Astrocyte (in vitro differentiated cells and primary cell): ENCODE measurements at regions not wholly inside any gene's neighbourhood (a gene's known extent, or its start where the extent isn't known, plus 50 kb on each side); places are given as distances from the start of the nearest gene placed in this dataset.
A peak's percentile ranks its signal among the peaks of the same experiment; 100 is the strongest.

Experiments used
- DNase-seq: peaks from one replicate; pipeline ENCODE4 v3.0.0-alpha.2; 2010; ENCODE audit warnings: low read depth
- FAIRE-seq: peaks from 2 replicates; lab custom pipeline; 2011; peaks lifted over from hg19 to GRCh38; lab: Jason Lieb, UNC
- H2AFZ ChIP-seq: 2 replicates; pipeline ENCODE4 v1.6.0; 2012; ENCODE audit warnings: low read depth, low read length, inconsistent platforms
- H3K27ac ChIP-seq: 2 replicates; pipeline ENCODE4 v1.5.1; 2011; ENCODE audit warnings: low read depth, low read length, inconsistent platforms
- H3K27me3 ChIP-seq: 2 replicates; pipeline ENCODE4 v1.6.0; 2011; ENCODE audit warnings: low read length, inconsistent platforms; ENCODE audit not compliant: insufficient read depth
- H3K36me3 ChIP-seq: 2 replicates; pipeline ENCODE4 v1.5.1; 2011; ENCODE audit warnings: low read length, inconsistent platforms; ENCODE audit not compliant: insufficient read depth
- H3K4me1 ChIP-seq: 2 replicates; pipeline ENCODE4 v1.5.1; 2011; ENCODE audit warnings: low read length, inconsistent platforms; ENCODE audit not compliant: insufficient read depth
- H3K4me2 ChIP-seq: 2 replicates; pipeline ENCODE4 v1.6.0; 2012; ENCODE audit warnings: low read length, inconsistent platforms
- H3K4me3 ChIP-seq: 2 replicates; pipeline ENCODE4 v1.5.1; 2011; ENCODE audit warnings: low read depth, mild to moderate bottlenecking, low read length, inconsistent platforms; ENCODE audit not compliant: insufficient read depth
- H3K79me2 ChIP-seq: 2 replicates; pipeline ENCODE4 v1.6.0; 2012; ENCODE audit warnings: mild to moderate bottlenecking, low read length, inconsistent platforms; ENCODE audit not compliant: insufficient read depth
- H3K9ac ChIP-seq: 2 replicates; pipeline ENCODE4 v1.6.0; 2012; ENCODE audit warnings: mild to moderate bottlenecking, low read length, inconsistent platforms
- H3K9me3 ChIP-seq: 2 replicates; pipeline ENCODE4 v1.5.1; 2012; ENCODE audit warnings: low read depth, mild to moderate bottlenecking, low read length, inconsistent platforms; ENCODE audit not compliant: insufficient read depth
- H4K20me1 ChIP-seq: 2 replicates; pipeline ENCODE4 v1.6.0; 2012; ENCODE audit warnings: low read length, inconsistent platforms; ENCODE audit not compliant: insufficient read depth
- H3K27ac Mint-ChIP-seq: one replicate; pipeline ENCODE4 v1.8.0; 2021; ENCODE audit warnings: mild to moderate bottlenecking, mixed read lengths; ENCODE audit not compliant: unreplicated experiment
- H3K27me3 Mint-ChIP-seq: one replicate; pipeline ENCODE4 v1.8.0; 2021; ENCODE audit warnings: low read depth, mixed read lengths; ENCODE audit not compliant: unreplicated experiment
- H3K36me3 Mint-ChIP-seq: one replicate; pipeline ENCODE4 v1.8.0; 2021; ENCODE audit warnings: low read depth, mixed read lengths; ENCODE audit not compliant: unreplicated experiment
- H3K4me1 Mint-ChIP-seq: one replicate; pipeline ENCODE4 v1.8.0; 2021; ENCODE audit warnings: low read depth, mixed read lengths; ENCODE audit not compliant: unreplicated experiment
- H3K4me3 Mint-ChIP-seq: one replicate; pipeline ENCODE4 v1.8.0; 2021; ENCODE audit warnings: mild to moderate bottlenecking, moderate library complexity, mixed read lengths; ENCODE audit not compliant: unreplicated experiment
- H3K9me3 Mint-ChIP-seq: one replicate; pipeline ENCODE4 v1.8.0; 2021; ENCODE audit warnings: mild to moderate bottlenecking, mixed read lengths; ENCODE audit not compliant: unreplicated experiment
- EZH2 ChIP-seq: IDR thresholded peaks from 2 replicates; pipeline ENCODE4 v1.6.1; 2012; ENCODE audit warnings: mild to moderate bottlenecking, low read length, inconsistent platforms; ENCODE audit not compliant: insufficient read depth
- TF ChIP-seq, protein P1 (sequence below): IDR thresholded peaks from 2 replicates; pipeline ENCODE4 v1.5.1; 2011; ENCODE audit warnings: low read depth, mild to moderate bottlenecking, inconsistent platforms, low read length, moderate library complexity; ENCODE audit not compliant: insufficient read depth

DNA sequence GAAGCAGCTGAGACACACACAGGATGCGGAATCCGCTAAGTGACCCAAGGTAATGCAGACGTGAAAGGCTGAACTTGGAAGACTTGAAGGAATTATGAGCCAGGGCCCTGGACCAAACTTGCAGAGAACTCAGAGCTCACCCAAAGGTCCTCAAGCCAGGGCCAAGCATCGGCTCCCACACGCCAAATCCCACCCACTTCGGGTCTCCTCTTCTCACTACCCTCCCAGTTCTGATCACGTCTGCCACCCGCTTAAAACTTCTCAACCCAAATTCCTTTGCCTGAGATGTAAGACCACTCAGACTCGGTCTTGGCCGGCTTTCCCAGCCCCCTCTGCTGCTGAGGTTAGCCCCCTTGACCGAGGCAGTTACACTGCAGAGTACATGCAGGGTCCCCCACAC lies 130.1 kb downstream of the PSMG1 start:
- Mint-ChIP-seq H3K4me1 (peaks cover 12% of the 10 kb centered on the region), H3K9me3 (no peaks in the 10 kb centered on the region), H3K27ac (no peak overlapping the region), H3K36me3 (no peaks in the 10 kb centered on the region), H3K4me3 (no peak overlapping the region), H3K27me3 (peaks cover 18% of the 10 kb centered on the region)
- Histone ChIP-seq H2AFZ (no peak overlapping the region), H3K9ac (no peak overlapping the region), H3K4me3 (no peak overlapping the region), H3K9me3 (no peaks in the 10 kb centered on the region), H4K20me1 (no peaks in the 10 kb centered on the region), H3K4me1 (peaks cover 7% of the 10 kb centered on the region), H3K27me3 (peaks cover 6% of the 10 kb centered on the region), H3K4me2 (no peak overlapping the region), H3K79me2 (no peaks in the 10 kb centered on the region), H3K27ac (no peak overlapping the region), H3K36me3 (no peaks in the 10 kb centered on the region)
- FAIRE-seq (no peak), DNase-seq (no peak)
- TF ChIP-seq, protein P1, sequence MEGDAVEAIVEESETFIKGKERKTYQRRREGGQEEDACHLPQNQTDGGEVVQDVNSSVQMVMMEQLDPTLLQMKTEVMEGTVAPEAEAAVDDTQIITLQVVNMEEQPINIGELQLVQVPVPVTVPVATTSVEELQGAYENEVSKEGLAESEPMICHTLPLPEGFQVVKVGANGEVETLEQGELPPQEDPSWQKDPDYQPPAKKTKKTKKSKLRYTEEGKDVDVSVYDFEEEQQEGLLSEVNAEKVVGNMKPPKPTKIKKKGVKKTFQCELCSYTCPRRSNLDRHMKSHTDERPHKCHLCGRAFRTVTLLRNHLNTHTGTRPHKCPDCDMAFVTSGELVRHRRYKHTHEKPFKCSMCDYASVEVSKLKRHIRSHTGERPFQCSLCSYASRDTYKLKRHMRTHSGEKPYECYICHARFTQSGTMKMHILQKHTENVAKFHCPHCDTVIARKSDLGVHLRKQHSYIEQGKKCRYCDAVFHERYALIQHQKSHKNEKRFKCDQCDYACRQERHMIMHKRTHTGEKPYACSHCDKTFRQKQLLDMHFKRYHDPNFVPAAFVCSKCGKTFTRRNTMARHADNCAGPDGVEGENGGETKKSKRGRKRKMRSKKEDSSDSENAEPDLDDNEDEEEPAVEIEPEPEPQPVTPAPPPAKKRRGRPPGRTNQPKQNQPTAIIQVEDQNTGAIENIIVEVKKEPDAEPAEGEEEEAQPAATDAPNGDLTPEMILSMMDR: no peak
- TF ChIP-seq EZH2: no peak

DNA sequence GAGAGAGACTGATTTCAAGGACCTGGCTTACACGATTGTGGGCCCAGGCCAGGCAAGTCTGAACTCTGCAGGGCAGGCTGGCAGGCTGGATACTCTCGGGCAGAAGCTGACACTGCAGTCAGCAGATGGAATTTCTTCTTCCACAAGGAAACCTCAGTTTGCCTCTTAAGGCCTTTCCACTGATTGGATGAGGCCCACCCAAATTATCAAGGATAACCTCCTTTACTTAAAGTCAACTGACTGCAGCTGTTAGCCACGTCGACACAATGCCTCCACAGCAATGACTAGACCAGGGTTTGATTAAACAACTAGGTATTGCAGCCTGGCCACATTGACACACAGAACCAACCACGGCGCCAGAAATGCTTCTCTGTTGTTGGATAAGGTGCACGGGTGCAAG lies 130.5 kb downstream of the PSMG1 start:
- no peak for DNase-seq
- Histone ChIP-seq H3K27me3 (peaks cover 6% of the 10 kb centered on the region), H3K4me3 (no peak overlapping the region), H3K9me3 (no peaks in the 10 kb centered on the region), H4K20me1 (no peaks in the 10 kb centered on the region), H3K4me2 (no peak overlapping the region), H2AFZ (no peak overlapping the region), H3K36me3 (no peaks in the 10 kb centered on the region), H3K4me1 (peaks cover 7% of the 10 kb centered on the region), H3K79me2 (no peaks in the 10 kb centered on the region), H3K27ac (no peak overlapping the region), H3K9ac (no peak overlapping the region)
- TF ChIP-seq, protein P1: no peak
- no peak for TF ChIP-seq EZH2
- Mint-ChIP-seq H3K27ac (no peak overlapping the region), H3K36me3 (no peaks in the 10 kb centered on the region), H3K4me3 (no peak overlapping the region), H3K9me3 (no peaks in the 10 kb centered on the region), H3K4me1 (peaks cover 16% of the 10 kb centered on the region), H3K27me3 (peaks cover 18% of the 10 kb centered on the region)
- no peak for FAIRE-seq

DNA sequence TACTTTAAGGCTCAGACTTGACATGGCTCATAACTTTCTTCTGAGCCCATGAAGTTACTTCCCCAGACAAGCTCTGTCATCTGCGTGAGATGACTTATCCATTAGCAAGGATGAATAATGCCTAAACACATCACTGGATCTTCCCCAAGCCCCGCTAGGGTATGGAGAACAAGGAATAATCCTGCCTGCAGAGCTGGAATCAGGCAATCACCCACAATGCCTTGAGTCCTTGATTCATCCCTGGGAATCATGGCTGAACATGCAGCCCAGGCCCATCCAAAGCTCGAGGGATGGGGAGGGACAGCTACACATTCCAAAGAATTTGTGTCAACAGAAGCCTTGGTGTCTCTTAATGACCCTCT lies 131.7 kb downstream of the PSMG1 start:
- no peaks in the 10 kb centered on the region for H3K36me3 Mint-ChIP-seq
- H3K4me3 ChIP-seq: no peak overlapping the region
- H3K79me2 ChIP-seq: no peaks in the 10 kb centered on the region
- peaks cover 7% of the 10 kb centered on the region for H3K4me1 ChIP-seq
- TF ChIP-seq, protein P1: no peak
- no peak for TF ChIP-seq EZH2
- no peak overlapping the region for H3K27ac ChIP-seq
- peaks cover 19% of the 10 kb centered on the region for H3K4me1 Mint-ChIP-seq
- H3K4me2 ChIP-seq: no peak overlapping the region
- peaks cover 8% of the 10 kb centered on the region for H3K27me3 Mint-ChIP-seq
- no peaks in the 10 kb centered on the region for H3K9me3 ChIP-seq
- no peak overlapping the region for H3K4me3 Mint-ChIP-seq
- H2AFZ ChIP-seq: no peak overlapping the region
- H3K9me3 Mint-ChIP-seq: no peaks in the 10 kb centered on the region
- H3K27me3 ChIP-seq: no peaks in the 10 kb centered on the region
- DNase-seq (peak; percentile 37), FAIRE-seq (peak; percentile 64)
- no peaks in the 10 kb centered on the region for H4K20me1 ChIP-seq
- no peaks in the 10 kb centered on the region for H3K36me3 ChIP-seq
- no peak overlapping the region for H3K27ac Mint-ChIP-seq
- no peak overlapping the region for H3K9ac ChIP-seq
